ENCODE measurements at regions not wholly inside any gene's neighbourhood (a gene's known extent, or its start where the extent isn't known, plus 50 kb on each side); places are given as distances from the start of the nearest gene placed in this dataset.

GRCh38 chr6:137749696-137750211 is 117.3 kb upstream of the TNFAIP3 start (continued):
- TF ChIP-seq RNF2 (IDR thresholded peaks at IDR 0.05; ENCODE audit: borderline replicate concordance, low read depth, low read length, missing control alignments, poor library complexity, severe bottlenecking) = no peak

Measured in H1 (cell line).